ENCODE measurements at regions not wholly inside any gene's neighbourhood (a gene's known extent, or its start where the extent isn't known, plus 50 kb on each side); places are given as distances from the start of the nearest gene placed in this dataset.

DNA sequence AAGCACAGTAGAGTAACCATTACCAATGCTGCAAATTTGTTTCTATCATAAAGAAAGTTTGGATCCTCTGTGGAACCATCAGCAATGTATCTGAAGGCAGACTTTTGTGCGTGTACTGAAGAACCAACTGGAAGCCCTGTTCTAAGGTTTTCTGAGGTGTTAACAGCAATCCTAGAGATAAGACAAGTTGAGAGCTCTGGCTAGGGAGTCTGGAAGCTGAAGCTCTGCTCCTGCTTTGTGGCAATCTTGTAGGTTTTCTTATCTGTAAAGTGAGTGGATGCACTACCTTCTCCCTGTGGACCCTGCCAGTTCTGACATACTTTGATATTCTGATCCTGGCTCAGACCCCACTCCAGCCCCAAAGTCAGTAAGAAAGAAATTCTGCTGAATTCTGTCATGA lies 171.2 kb upstream of the SLC14A2 start (continued):
- no peak for TF ChIP-seq NFIC (IDR thresholded peaks at IDR 0.05; ENCODE audit: low read length)
- TF ChIP-seq SAP130 (CRISPR knock-in tag; IDR thresholded peaks at IDR 0.05; ENCODE audit: low read depth): no peak
- no peak for TF ChIP-seq MTF2 (CRISPR knock-in tag; IDR thresholded peaks at IDR 0.05; ENCODE audit: borderline replicate concordance)

DNA sequence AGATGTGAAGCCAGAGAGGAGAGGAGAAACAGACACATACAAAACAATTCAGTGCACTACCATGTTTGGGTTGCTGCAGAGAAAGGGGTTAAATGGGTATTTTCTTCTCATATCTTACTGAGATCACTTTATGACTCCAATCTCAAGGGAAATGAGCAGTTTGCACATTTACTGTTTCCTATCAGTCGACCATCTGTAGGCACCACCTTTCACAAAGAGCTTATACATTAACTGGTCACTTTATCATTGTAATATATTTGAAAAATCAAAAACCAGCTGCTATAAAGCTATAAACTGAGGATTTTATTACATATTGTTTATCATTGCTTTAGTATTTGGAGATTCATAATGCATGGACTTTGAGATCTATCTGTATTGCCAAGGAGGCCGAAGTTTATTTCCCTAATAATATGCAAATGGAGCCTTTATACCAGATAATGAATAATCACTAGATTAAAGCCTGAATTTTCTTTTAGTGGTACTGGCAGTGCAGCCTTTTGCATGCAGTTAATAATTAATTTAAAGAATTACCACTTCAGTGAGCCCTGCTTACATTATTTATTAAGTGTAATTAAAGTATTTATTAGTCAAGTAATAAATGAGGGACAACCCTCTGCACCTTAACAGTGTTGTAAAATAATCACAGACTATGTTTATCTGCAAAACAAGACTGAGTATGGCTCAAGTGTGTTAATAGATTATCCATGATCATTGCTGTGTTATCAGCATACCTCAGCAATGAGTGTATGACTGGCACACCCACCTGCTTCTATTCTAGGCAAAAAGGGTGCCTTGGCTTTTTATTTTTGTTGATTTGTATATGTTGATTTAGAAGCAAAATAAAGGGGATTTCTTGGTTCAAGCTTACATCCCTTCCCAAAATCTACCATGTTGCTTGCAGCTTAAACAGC lies 167.7 kb upstream of the SLC14A2 start:
- Histone ChIP-seq H3K4me3 (replicated peaks in 1 of 3; ENCODE audit: insufficient read depth in 1 of 3, low read depth in 2 of 3, low read length in 3 of 3) (no peak overlapping the region), H3K4me2 (ENCODE audit: low read depth, low read length) (no peak overlapping the region), H4K20me1 (ENCODE audit: insufficient read depth, low read length) (no peaks in the 10 kb centered on the region), H3K36me3 (replicated peaks in 1 of 2; ENCODE audit: control insufficient read depth in 1 of 2, insufficient read depth in 2 of 2, low read length in 2 of 2) (no peaks in the 10 kb centered on the region), H3K9ac (ENCODE audit: insufficient read depth, low read depth, low read length) (no peak overlapping the region), H3K27ac (ENCODE audit: extremely low read length, insufficient read depth, low read length) (no peak overlapping the region), H2AFZ (ENCODE audit: low read length) (no peak overlapping the region), H3K4me1 (ENCODE audit: insufficient read depth, low read length) (no peaks in the 10 kb centered on the region), H3K79me2 (ENCODE audit: insufficient read depth, low read length) (no peaks in the 10 kb centered on the region), H3K9me3 (ENCODE audit: low read length) (no peaks in the 10 kb centered on the region), H3K27me3 (ENCODE audit: control insufficient read depth in 1 of 2, insufficient read depth in 2 of 2, low read length in 2 of 2) (no peaks in the 10 kb centered on the region)
- DNase-seq (ENCODE audit: low spot score) (no peak), FAIRE-seq (no peak), ATAC-seq (no peak)
- no peak for TF ChIP-seq ZNF572 (CRISPR knock-in tag; IDR thresholded peaks at IDR 0.05)
- in situ Hi-C loops (cut with HindIII; ENCODE audit: extremely low pct_ligation_motif_present, low pct_unique_long_range_greater_than_20kb) (no loop called here), intact Hi-C loops (cut with micrococcal nuclease; ENCODE audit: unreplicated experiment) (no loop called here)
- ChIA-PET POLR2A (no interaction called here), CTCF (ENCODE audit: low intra/inter-chr PET ratio, low total read pairs) (no interaction called here)
- 4% methylated on average over 2 of the region's 2 CpGs for WGBS (ENCODE audit: low lambda C conversion rate)
- no TSS peak for BruUV-seq (replicated peaks)

DNA sequence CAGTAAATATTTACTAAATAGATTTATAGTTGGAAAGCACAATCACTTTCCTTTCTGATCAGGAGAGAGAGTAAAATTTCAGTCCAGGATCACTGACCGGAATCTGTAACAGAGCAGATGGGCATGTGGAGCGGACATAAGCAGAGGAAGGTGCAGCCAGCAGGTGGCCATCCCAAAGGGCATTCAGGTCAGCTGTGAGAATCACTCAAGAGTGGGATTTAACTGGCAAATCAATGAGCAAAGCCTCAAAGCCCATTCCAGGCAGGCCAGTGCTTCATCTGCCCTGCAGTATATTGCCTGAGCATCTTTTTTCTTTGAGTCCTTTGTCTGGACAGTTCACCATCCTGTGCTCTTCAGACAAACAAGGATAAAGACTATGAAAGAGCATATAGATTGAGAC lies 166.4 kb upstream of the SLC14A2 start:
- no peak for FAIRE-seq
- BruUV-seq (replicated peaks): no TSS peak
- Histone ChIP-seq H4K20me1 (ENCODE audit: insufficient read depth, low read length) (no peaks in the 10 kb centered on the region), H2AFZ (ENCODE audit: low read length) (no peak overlapping the region), H3K36me3 (replicated peaks in 1 of 2; ENCODE audit: control insufficient read depth in 1 of 2, insufficient read depth in 2 of 2, low read length in 2 of 2) (no peaks in the 10 kb centered on the region), H3K27me3 (ENCODE audit: control insufficient read depth in 1 of 2, insufficient read depth in 2 of 2, low read length in 2 of 2) (no peaks in the 10 kb centered on the region), H3K4me1 (ENCODE audit: insufficient read depth, low read length) (no peaks in the 10 kb centered on the region), H3K79me2 (ENCODE audit: insufficient read depth, low read length) (no peaks in the 10 kb centered on the region), H3K9ac (ENCODE audit: insufficient read depth, low read depth, low read length) (no peak overlapping the region), H3K27ac (ENCODE audit: extremely low read length, insufficient read depth, low read length) (no peak overlapping the region), H3K9me3 (ENCODE audit: low read length) (no peaks in the 10 kb centered on the region), H3K4me2 (ENCODE audit: low read depth, low read length) (no peak overlapping the region), H3K4me3 (replicated peaks in 1 of 3; ENCODE audit: insufficient read depth in 1 of 3, low read depth in 2 of 3, low read length in 3 of 3) (no peak overlapping the region)
- in situ Hi-C loops (cut with HindIII; ENCODE audit: extremely low pct_ligation_motif_present, low pct_unique_long_range_greater_than_20kb) (no loop called here), intact Hi-C loops (cut with micrococcal nuclease; ENCODE audit: unreplicated experiment) (no loop called here)
- no peak for DNase-seq (ENCODE audit: low spot score)
- no peak for ATAC-seq
- ChIA-PET POLR2A (no interaction called here), CTCF (ENCODE audit: low intra/inter-chr PET ratio, low total read pairs) (no interaction called here)
- 0% methylated on average over 2 of the region's 2 CpGs for WGBS (ENCODE audit: low lambda C conversion rate)
- TF ChIP-seq, protein P1, sequence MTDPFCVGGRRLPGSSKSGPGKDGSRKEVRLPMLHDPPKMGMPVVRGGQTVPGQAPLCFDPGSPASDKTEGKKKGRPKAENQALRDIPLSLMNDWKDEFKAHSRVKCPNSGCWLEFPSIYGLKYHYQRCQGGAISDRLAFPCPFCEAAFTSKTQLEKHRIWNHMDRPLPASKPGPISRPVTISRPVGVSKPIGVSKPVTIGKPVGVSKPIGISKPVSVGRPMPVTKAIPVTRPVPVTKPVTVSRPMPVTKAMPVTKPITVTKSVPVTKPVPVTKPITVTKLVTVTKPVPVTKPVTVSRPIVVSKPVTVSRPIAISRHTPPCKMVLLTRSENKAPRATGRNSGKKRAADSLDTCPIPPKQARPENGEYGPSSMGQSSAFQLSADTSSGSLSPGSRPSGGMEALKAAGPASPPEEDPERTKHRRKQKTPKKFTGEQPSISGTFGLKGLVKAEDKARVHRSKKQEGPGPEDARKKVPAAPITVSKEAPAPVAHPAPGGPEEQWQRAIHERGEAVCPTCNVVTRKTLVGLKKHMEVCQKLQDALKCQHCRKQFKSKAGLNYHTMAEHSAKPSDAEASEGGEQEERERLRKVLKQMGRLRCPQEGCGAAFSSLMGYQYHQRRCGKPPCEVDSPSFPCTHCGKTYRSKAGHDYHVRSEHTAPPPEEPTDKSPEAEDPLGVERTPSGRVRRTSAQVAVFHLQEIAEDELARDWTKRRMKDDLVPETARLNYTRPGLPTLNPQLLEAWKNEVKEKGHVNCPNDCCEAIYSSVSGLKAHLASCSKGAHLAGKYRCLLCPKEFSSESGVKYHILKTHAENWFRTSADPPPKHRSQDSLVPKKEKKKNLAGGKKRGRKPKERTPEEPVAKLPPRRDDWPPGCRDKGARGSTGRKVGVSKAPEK (CRISPR knock-in tag; IDR thresholded peaks at IDR 0.05; ENCODE audit: borderline replicate concordance): no peak
- TF ChIP-seq, protein P2, sequence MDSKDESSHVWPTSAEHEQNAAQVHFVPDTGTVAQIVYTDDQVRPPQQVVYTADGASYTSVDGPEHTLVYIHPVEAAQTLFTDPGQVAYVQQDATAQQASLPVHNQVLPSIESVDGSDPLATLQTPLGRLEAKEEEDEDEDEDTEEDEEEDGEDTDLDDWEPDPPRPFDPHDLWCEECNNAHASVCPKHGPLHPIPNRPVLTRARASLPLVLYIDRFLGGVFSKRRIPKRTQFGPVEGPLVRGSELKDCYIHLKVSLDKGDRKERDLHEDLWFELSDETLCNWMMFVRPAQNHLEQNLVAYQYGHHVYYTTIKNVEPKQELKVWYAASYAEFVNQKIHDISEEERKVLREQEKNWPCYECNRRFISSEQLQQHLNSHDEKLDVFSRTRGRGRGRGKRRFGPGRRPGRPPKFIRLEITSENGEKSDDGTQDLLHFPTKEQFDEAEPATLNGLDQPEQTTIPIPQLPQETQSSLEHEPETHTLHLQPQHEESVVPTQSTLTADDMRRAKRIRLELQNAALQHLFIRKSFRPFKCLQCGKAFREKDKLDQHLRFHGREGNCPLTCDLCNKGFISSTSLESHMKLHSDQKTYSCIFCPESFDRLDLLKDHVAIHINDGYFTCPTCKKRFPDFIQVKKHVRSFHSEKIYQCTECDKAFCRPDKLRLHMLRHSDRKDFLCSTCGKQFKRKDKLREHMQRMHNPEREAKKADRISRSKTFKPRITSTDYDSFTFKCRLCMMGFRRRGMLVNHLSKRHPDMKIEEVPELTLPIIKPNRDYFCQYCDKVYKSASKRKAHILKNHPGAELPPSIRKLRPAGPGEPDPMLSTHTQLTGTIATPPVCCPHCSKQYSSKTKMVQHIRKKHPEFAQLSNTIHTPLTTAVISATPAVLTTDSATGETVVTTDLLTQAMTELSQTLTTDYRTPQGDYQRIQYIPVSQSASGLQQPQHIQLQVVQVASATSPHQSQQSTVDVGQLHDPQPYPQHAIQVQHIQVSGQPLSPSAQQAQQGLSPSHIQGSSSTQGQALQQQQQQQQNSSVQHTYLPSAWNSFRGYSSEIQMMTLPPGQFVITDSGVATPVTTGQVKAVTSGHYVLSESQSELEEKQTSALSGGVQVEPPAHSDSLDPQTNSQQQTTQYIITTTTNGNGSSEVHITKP (CRISPR knock-in tag; IDR thresholded peaks at IDR 0.05; ENCODE audit: low read depth): no peak
- no peak for TF ChIP-seq ZBTB33 (CRISPR knock-in tag; IDR thresholded peaks at IDR 0.05)
